ENCODE measurements at regions not wholly inside any gene's neighbourhood (a gene's known extent, or its start where the extent isn't known, plus 50 kb on each side); places are given as distances from the start of the nearest gene placed in this dataset.

DNA sequence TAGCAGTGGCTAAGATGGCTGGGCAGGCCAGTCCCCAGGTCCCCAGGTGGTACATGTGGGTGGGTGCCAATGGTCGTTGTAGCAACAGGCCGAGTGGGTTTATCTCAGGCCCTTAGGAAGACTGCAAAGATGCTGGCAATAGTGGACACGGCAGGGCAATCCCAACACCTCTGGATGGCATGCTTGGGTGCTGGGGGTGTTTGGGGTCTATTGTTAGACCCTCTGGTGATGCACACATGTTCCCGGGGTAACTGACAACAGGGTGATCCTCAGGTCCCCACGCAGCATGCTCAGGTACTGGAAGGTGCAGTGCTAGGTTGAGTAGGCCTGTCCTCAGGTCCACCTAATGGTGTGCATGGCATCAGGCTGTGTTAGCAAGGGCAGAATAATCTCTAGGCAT, 267.5 kb downstream of the ANKRD50 start:
- TF ChIP-seq ZNF423 (CRISPR knock-in tag; IDR thresholded peaks at IDR 0.05) (no peak), SP1 (CRISPR knock-in tag; conservative IDR thresholded peaks at IDR 0.05) (no peak), TEAD1 (CRISPR knock-in tag; IDR thresholded peaks at IDR 0.05) (no peak)
- TF ChIP-seq, protein P1, sequence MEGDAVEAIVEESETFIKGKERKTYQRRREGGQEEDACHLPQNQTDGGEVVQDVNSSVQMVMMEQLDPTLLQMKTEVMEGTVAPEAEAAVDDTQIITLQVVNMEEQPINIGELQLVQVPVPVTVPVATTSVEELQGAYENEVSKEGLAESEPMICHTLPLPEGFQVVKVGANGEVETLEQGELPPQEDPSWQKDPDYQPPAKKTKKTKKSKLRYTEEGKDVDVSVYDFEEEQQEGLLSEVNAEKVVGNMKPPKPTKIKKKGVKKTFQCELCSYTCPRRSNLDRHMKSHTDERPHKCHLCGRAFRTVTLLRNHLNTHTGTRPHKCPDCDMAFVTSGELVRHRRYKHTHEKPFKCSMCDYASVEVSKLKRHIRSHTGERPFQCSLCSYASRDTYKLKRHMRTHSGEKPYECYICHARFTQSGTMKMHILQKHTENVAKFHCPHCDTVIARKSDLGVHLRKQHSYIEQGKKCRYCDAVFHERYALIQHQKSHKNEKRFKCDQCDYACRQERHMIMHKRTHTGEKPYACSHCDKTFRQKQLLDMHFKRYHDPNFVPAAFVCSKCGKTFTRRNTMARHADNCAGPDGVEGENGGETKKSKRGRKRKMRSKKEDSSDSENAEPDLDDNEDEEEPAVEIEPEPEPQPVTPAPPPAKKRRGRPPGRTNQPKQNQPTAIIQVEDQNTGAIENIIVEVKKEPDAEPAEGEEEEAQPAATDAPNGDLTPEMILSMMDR (IDR thresholded peaks at IDR 0.05), result no peak

All from WTC11 (cell line).